Stimulated activated CD4-positive, alpha-beta T cell treated with anti-CD3 and anti-CD28 coated beads, Interleukin-1b, Interleukin-23, amount 100 ng/mL, for 48 hours (primary cell): ENCODE measurements at regions not wholly inside any gene's neighbourhood (a gene's known extent, or its start where the extent isn't known, plus 50 kb on each side); places are given as distances from the start of the nearest gene placed in this dataset.

Experiments used
- DNase-seq: peaks from one replicate; pipeline ENCODE4 v3.0.0-alpha.2; 2020

DNA sequence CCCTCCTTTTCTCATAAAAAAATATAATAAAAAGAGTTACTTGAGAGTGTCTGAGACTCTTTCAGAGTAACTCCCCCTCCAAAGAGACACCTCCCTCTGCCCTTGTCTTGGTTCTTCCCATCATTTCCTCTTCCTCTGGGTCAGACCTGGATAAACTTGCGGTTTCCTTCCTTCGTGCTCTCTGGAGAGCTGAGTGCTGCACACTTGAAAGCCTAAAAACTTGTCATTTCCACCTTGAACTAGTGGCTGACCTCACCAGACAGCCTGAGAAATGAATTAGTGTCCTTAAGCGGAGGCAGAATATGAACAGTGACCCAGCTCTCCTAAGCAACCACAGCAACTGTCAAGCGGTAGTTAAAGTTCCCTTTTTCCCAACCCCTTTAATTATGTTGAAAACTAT, 88.4 kb upstream of the PROX1 start:
- no peak for DNase-seq

- DNase-seq: no peak
These were observed 82.4 kb upstream of the PROX1 start for GRCh38 chr1:213905344-213905743.

DNA sequence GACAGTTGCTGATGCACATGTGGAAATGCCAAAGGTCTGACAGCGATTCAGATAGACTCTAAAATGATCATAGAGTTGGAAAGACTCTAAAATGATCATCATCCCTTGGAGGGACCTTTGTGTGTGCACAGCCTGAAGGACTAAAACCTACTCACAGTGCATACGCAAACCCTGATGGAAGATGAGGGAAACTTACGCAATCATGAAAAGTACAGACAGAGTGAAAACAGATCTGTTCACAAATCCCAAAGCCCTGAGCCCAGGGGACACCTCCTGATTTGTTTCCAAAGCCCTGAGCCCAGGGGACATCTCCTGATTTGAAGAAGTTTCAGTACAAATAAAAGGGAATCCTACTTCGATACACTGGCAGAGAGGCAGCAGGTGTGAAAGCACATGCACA, 79.3 kb upstream of the PROX1 start:
- DNase-seq: no peak

- DNase-seq: no peak
These were observed 73.4 kb upstream of the PROX1 start for GRCh38 chr1:213914392-213914791.

GRCh38 chr1:213921311-213921710, 66.5 kb upstream of the PROX1 start:
- DNase-seq: no peak

DNA sequence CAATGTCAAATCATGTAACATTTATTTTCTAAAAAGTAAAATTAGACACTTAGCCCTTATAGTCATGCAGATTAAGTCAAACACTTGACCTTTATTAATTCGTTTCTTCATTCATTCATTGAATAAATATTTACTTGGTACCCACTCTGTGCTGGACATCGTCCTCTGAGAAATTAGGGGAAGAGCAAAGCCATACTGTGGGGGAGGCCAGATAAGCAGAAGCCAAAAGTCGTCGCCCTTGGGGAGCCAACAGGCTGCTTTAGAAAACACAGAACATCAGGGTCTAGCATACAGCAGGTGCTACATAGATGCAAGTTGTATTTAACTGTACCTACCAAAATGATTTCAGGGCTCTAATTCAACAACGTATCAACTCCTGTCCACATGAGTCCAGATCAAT, 66.1 kb upstream of the PROX1 start:
- no peak for DNase-seq

DNA sequence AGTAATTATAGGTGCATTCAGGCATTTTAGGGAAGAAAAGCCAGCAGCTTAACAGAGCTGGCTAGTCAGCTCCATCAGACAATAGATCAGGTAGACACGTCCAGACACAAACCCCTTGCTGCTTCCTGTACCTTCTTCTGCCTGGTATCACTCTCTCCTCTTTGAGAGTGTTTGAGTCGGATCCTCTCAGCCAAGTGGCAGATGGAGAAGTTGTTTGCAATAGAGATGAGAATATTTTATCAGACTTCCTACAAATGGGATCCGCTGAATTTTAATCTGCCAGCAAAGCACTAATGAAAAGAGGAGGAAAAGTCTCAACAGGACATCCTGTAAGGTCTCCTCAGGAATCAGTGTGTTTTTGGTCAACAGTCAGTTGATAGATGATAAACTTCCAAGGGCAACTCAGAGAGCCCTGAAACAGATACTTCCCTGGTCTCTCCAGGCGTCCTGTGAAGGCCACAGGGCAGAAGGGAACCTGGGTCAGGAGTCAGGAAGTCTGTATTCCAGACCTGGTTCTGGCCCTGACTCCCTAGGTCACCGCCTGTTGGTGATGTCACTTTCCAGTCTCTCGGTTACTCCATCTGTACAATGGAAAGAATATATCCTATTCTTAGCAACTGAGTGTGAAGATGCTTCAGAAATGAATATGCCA, 62.1 kb upstream of the PROX1 start:
- no peak for DNase-seq

DNA sequence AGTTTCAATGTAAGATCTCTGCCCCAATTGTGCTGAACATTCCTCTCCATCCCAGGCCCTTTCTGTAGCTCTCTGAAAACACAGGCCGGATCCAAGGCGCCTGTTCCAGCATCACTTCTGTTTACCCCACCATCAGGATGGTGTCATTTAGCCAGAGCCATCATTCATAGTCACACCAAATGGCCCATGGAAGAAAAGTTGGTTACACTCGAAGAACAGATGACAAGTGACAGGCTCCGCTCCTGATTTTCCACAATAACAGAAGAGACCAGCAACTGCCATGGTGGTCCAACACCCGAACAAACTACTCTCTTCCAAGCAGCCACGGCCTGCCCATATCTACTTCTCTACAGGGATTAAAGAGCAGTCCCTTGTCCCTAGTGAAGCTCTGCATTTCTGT, 59.9 kb upstream of the PROX1 start:
- no peak for DNase-seq

DNA sequence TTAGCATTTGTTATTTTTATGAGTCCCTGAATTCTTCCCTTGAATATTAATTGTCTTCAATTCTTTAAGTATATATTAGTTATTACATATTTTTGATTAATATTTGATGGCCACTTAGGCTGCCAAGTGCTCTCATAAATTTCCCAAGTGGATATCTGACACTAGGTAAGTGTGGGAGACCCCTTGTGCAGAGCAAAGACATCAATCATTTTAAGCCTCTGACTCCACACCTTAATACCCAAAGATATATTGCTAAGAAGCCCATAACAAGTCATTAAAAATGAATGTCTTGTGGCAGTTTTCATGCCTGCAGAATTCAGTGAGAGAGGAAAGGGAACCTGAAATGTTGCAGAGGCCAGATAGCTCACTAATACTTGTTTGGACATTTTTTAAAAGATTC, 58.4 kb upstream of the PROX1 start:
- DNase-seq: no peak

- DNase-seq: no peak
These were observed 55.9 kb upstream of the PROX1 start for GRCh38 chr1:213931836-213932235.

- no peak for DNase-seq
These were observed 54.4 kb upstream of the PROX1 start for GRCh38 chr1:213933336-213933735.

DNA sequence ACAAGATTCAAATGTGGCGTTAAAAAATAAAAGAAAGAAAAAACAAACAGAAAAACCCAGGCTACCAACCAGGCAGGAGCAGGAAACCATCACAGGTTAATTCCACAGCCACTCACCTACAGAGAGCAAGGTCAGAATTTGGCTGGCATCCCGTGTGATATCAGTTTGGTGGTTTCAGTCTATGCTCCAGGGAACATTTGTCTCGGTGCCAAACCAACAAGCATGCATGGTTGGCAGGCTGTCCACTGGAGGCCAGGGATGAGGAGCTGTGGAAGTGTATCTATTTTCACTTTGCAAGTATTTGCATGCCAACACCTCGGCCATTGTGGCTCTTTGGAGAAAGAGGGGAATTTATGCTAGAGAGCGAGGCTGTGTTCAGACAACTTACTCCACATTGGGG, 53.1 kb upstream of the PROX1 start:
- no peak for DNase-seq

- DNase-seq: no peak
These were observed 51.2 kb upstream of the PROX1 start for GRCh38 chr1:213936571-213936970.
